Panc1 (cell line): ENCODE measurements at regions not wholly inside any gene's neighbourhood (a gene's known extent, or its start where the extent isn't known, plus 50 kb on each side); places are given as distances from the start of the nearest gene placed in this dataset.

Experiments used
- ATAC-seq: fragments of 200-7000 bp; cut with Tn5 transposase; 2 replicates; pipeline ENCODE4 v1.9.1; 2020; ENCODE audit warnings: mild to moderate bottlenecking, moderate library complexity
- BruUV-seq: library from RNA; stranded (reverse); fragments of 400-500 nt; replicated peaks from 2 replicates; lab custom pipeline; 2021; lab: Mats Ljungman, UMichigan
- CTCF ChIA-PET: fragments of 300-600 bp; sonication (Branson Sonifier 250); formaldehyde crosslinking; loops from one replicate; lab custom pipeline; 2022; ENCODE audit warnings: antibody characterized with exemption; lab: Charles Lee
- POLR2A ChIA-PET: fragments of 300-600 bp; sonication (Branson Sonifier 250); formaldehyde crosslinking; loops from one replicate; lab custom pipeline; 2022; ENCODE audit warnings: antibody characterized with exemption; lab: Charles Lee
- DNase-seq: peaks from one replicate; pipeline ENCODE4 v3.0.0-alpha.2; 2010; ENCODE audit warnings: low read depth, low spot score
- H3K27ac ChIP-seq: 2 replicates; pipeline ENCODE4 v1.5.1; 2011; ENCODE audit warnings: mild to moderate bottlenecking, low read length, inconsistent platforms
- H3K27me3 ChIP-seq: fragments of 200-500 bp; sonication (Bioruptor generic); 2 replicates; pipeline ENCODE4 v1.6.0; 2014; ENCODE audit warnings: low read length, inconsistent platforms; ENCODE audit not compliant: control insufficient read depth, insufficient read depth
- H3K36me3 ChIP-seq: fragments of 200-500 bp; sonication (Bioruptor generic); 2 replicates; pipeline ENCODE4 v1.5.1; 2014; ENCODE audit warnings: inconsistent platforms, mild to moderate bottlenecking, low read length, moderate library complexity; ENCODE audit not compliant: control insufficient read depth, insufficient read depth
- H3K4me1 ChIP-seq: 2 replicates; pipeline ENCODE4 v1.5.1; 2011; ENCODE audit warnings: inconsistent platforms, mild to moderate bottlenecking, low read length, moderate library complexity; ENCODE audit not compliant: control insufficient read depth, insufficient read depth
- H3K4me3 ChIP-seq, 2 experiments: 2 replicates each; pipeline ENCODE4 v1.5.1; 2011 to 2012; ENCODE audit warnings: low read depth in 2 of 2, low read length in 2 of 2, mild to moderate bottlenecking in 2 of 2, inconsistent platforms in 1 of 2, moderate library complexity in 1 of 2
- H3K9me3 ChIP-seq: fragments of 200-500 bp; sonication (Bioruptor generic); 2 replicates; pipeline ENCODE4 v1.5.1; 2014; ENCODE audit warnings: low read depth, mild to moderate bottlenecking, inconsistent platforms, low read length, moderate library complexity; ENCODE audit not compliant: control insufficient read depth, insufficient read depth
- CTCF ChIP-seq: fragments of 450-650 bp; IDR thresholded peaks from 2 replicates; pipeline ENCODE4 v1.5.1; 2017; ENCODE audit warnings: mild to moderate bottlenecking
- POLR2AphosphoS5 ChIP-seq: IDR thresholded peaks from 2 replicates; pipeline ENCODE4 v1.6.1; 2012; ENCODE audit warnings: mild to moderate bottlenecking, low read depth, low read length, moderate library complexity
- REST ChIP-seq, 2 experiments: IDR thresholded peaks; 2 replicates each; pipeline ENCODE4 v1.6.1; 2011 to 2012; ENCODE audit warnings: low read depth in 2 of 2, control low read depth in 1 of 2, low read length in 1 of 2, mild to moderate bottlenecking in 1 of 2, moderate library complexity in 1 of 2; ENCODE audit not compliant: insufficient read depth in 1 of 2
- SIN3A ChIP-seq: IDR thresholded peaks from 2 replicates; pipeline ENCODE4 v1.6.1; 2012; ENCODE audit warnings: low read depth, mild to moderate bottlenecking, low read length, moderate library complexity, borderline replicate concordance; ENCODE audit not compliant: insufficient read depth
- TCF7L2 ChIP-seq: IDR thresholded peaks from 2 replicates; pipeline ENCODE4 v1.6.1; 2011; ENCODE audit warnings: mild to moderate bottlenecking, low read depth, low read length, inconsistent platforms
- in situ Hi-C: cut with HindIII; loops from 2 replicates; pipeline ENCODE4 v1.10.0; 2016; ENCODE audit warnings: low sequenced_read_pairs, low pct_unique_long_range_greater_than_20kb
- intact Hi-C: fragments of 100-400 bp; cut with micrococcal nuclease; formaldehyde crosslinking; loops from one replicate; pipeline ENCODE4 v1.10.0; 2022; ENCODE audit not compliant: unreplicated experiment

GRCh38 chr2:40874380-40874779 is 422.5 kb upstream of the SLC8A1 start:
- POLR2A ChIA-PET = no interaction called here
- Histone ChIP-seq H3K4me3 (no peak overlapping the region), H3K27me3 (no peaks in the 10 kb centered on the region), H3K27ac (no peak overlapping the region), H3K4me1 (no peaks in the 10 kb centered on the region), H3K36me3 (no peaks in the 10 kb centered on the region), H3K9me3 (no peaks in the 10 kb centered on the region)
- no peak for ATAC-seq
- TF ChIP-seq REST (IDR thresholded peaks at IDR 0.05; ENCODE audit: insufficient read depth in 1 of 2, low read depth in 2 of 2, low read length in 1 of 2) (no peak), SIN3A (no peak), TCF7L2 (no peak), CTCF (no peak), POLR2AphosphoS5 (no peak)
- no peak for DNase-seq
- CTCF ChIA-PET = no interaction called here
- intact Hi-C loops = no loop called here
- no TSS peak for BruUV-seq
- in situ Hi-C loops = no loop called here

- ChIA-PET POLR2A (no interaction called here), CTCF (no interaction called here)
- no peak overlapping the region for H3K27ac ChIP-seq
- no TSS peak for BruUV-seq
- H3K4me1 ChIP-seq = no peaks in the 10 kb centered on the region
- no peak overlapping the region for H3K4me3 ChIP-seq
- intact Hi-C loops = no loop called here
- in situ Hi-C loops = no loop called here
- no peak for DNase-seq
- no peaks in the 10 kb centered on the region for H3K36me3 ChIP-seq
- TF ChIP-seq REST (IDR thresholded peaks at IDR 0.05; ENCODE audit: insufficient read depth in 1 of 2, low read depth in 2 of 2, low read length in 1 of 2) (no peak), CTCF (no peak), POLR2AphosphoS5 (no peak), SIN3A (no peak), TCF7L2 (no peak)
- ATAC-seq = no peak
- no peaks in the 10 kb centered on the region for H3K27me3 ChIP-seq
- no peaks in the 10 kb centered on the region for H3K9me3 ChIP-seq
These were observed 425.9 kb upstream of the SLC8A1 start for GRCh38 chr2:40877734-40878288.
